ENCODE measurements at regions not wholly inside any gene's neighbourhood (a gene's known extent, or its start where the extent isn't known, plus 50 kb on each side); places are given as distances from the start of the nearest gene placed in this dataset.
"Not testable (repeated sequence)": the region's sequence is repeated elsewhere in the genome, so short reads cannot be mapped to it uniquely, and the experiment has no call there.

GRCh38 chr14:83004456-83005006 is 1470.9 kb upstream of the SEL1L start:
- TF ChIP-seq CTCF (IDR thresholded peaks at IDR 0.05; ENCODE audit: insufficient read depth, low read depth, low read length, missing control alignments): no peak
- DNase-seq (ENCODE audit: low read depth): no peak

DNA sequence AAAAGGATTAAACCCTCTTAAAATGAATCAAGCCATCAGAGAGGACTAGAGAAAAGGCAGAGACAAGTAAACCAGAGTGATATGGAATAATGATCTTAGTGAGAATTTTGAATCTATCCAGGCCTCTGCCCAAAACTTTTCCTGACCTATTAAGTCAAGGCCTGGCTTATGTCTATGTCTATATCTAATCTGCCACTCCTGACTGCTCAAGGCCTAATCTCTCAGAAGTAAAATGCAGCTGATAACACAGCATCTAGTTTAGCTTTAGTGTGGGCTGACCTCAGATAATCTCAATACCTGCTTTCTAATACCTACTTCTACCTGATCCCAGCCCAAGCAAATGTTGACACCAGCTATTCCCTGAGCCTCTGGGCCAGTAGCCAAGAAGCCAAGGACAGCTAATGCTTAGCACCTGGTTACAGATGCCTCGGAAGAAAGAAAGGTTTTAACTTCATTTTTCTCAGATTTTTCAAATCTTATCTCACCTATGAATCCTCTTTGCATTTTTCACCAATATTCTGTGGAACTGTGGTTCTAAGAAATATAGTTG is 1472.5 kb upstream of the SEL1L start:
- DNase-seq (ENCODE audit: low read depth): no peak
- no peak for TF ChIP-seq CTCF (IDR thresholded peaks at IDR 0.05; ENCODE audit: insufficient read depth, low read depth, low read length, missing control alignments)
- H3K4me3 ChIP-seq (ENCODE audit: low read length): no peak overlapping the region

More at GRCh38 chr14:83004456-83005006, 1470.9 kb upstream of the SEL1L start:
- H3K4me3 ChIP-seq (ENCODE audit: low read length): no peak overlapping the region

- not testable (repeated sequence) for H3K4me3 ChIP-seq (ENCODE audit: low read length); DNase-seq (ENCODE audit: low read depth)
Observed at GRCh38 chr14:83007052-83007451, 1473.4 kb upstream of the SEL1L start.

DNA sequence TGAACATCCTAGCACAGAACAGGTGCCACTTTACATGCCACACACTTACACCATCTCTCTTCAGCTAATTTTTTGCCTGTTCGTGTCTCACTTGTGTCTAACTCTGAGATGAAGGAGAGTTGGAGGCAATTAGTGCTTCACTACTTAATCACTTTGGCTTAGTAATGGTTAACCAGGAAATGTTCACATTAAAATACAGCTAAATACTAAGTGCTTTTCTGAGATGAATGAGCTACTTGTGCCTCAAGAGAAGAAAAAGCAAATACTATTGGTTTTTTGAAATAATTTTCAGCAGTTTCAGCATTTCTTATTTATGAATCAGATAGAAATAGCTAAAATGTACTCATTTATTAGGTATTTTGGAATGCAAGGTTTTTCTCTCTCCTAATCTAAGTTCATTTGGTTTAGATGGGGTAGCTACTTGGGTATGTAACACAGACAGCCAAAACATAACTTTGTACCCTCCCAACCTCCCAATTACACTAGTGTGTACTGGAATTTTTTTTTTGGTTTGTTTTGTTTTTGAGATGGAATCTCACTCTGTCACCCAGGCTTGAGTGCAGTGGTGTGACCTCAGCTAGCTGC is 1474.1 kb upstream of the SEL1L start:
- DNase-seq (ENCODE audit: low read depth): no peak
- no peak for TF ChIP-seq CTCF (IDR thresholded peaks at IDR 0.05; ENCODE audit: insufficient read depth, low read depth, low read length, missing control alignments)
- no peak overlapping the region for H3K4me3 ChIP-seq (ENCODE audit: low read length)

- TF ChIP-seq CTCF (IDR thresholded peaks at IDR 0.05; ENCODE audit: insufficient read depth, low read depth, low read length, missing control alignments): no peak
- no peak for DNase-seq (ENCODE audit: low read depth)
- no peak overlapping the region for H3K4me3 ChIP-seq (ENCODE audit: low read length)
Observed at GRCh38 chr14:83017296-83017695, 1483.6 kb upstream of the SEL1L start.

- DNase-seq (ENCODE audit: low read depth): no peak
Observed at GRCh38 chr14:83019744-83020414, 1486.2 kb upstream of the SEL1L start.

More at GRCh38 chr14:83019744-83020414, 1486.2 kb upstream of the SEL1L start:
- H3K4me3 ChIP-seq (ENCODE audit: low read length): no peak overlapping the region
- no peak for TF ChIP-seq CTCF (IDR thresholded peaks at IDR 0.05; ENCODE audit: insufficient read depth, low read depth, low read length, missing control alignments)
